Retina (tissue), 1 donor: ENCODE measurements at regions not wholly inside any gene's neighbourhood (a gene's known extent, or its start where the extent isn't known, plus 50 kb on each side); places are given as distances from the start of the nearest gene placed in this dataset.

Experiments used
- DNase-seq: peaks from one replicate; pipeline ENCODE4 v3.0.0-alpha.2; 2016

GRCh38 chr10:4475827-4476490 lies 350.0 kb upstream of the AKR1E2 start:
- no peak for DNase-seq

GRCh38 chr10:4474829-4475228 lies 351.2 kb upstream of the AKR1E2 start:
- DNase-seq, result no peak

GRCh38 chr10:4473977-4474376 lies 352.0 kb upstream of the AKR1E2 start:
- DNase-seq, result no peak

GRCh38 chr10:4472190-4472904 lies 353.7 kb upstream of the AKR1E2 start:
- DNase-seq, result no peak

GRCh38 chr10:4470231-4470835 lies 355.7 kb upstream of the AKR1E2 start:
- DNase-seq, result no peak

GRCh38 chr10:4467481-4467880 lies 358.5 kb upstream of the AKR1E2 start:
- DNase-seq, result no peak

GRCh38 chr10:4460267-4460666 lies 365.7 kb upstream of the AKR1E2 start:
- DNase-seq, result no peak

- no peak for DNase-seq
Measured at GRCh38 chr10:4459531-4459930, 366.5 kb upstream of the AKR1E2 start.

- DNase-seq, result no peak
Measured at GRCh38 chr10:4457597-4457996, 368.4 kb upstream of the AKR1E2 start.

- DNase-seq, result no peak
Measured at GRCh38 chr10:4456776-4457175, 369.2 kb upstream of the AKR1E2 start.

GRCh38 chr10:4456279-4456678 lies 369.7 kb upstream of the AKR1E2 start:
- no peak for DNase-seq

- no peak for DNase-seq
Measured at GRCh38 chr10:4453950-4454349, 372.1 kb upstream of the AKR1E2 start.

- DNase-seq, result no peak
Measured at GRCh38 chr10:4453276-4453675, 372.7 kb upstream of the AKR1E2 start.

GRCh38 chr10:4450981-4451908 lies 374.8 kb upstream of the AKR1E2 start:
- no peak for DNase-seq

- no peak for DNase-seq
Measured at GRCh38 chr10:4450169-4450568, 375.8 kb upstream of the AKR1E2 start.

- no peak for DNase-seq
Measured at GRCh38 chr10:4448030-4448429, 378.0 kb upstream of the AKR1E2 start.

GRCh38 chr10:4443419-4443818 lies 382.6 kb upstream of the AKR1E2 start:
- DNase-seq, result no peak

- no peak for DNase-seq
Measured at GRCh38 chr10:4442296-4442695, 383.7 kb upstream of the AKR1E2 start.

GRCh38 chr10:4440260-4440659 lies 385.7 kb upstream of the AKR1E2 start:
- no peak for DNase-seq

GRCh38 chr10:4437791-4438190 lies 388.2 kb upstream of the AKR1E2 start:
- DNase-seq, result no peak

GRCh38 chr10:4437061-4437460 lies 388.9 kb upstream of the AKR1E2 start:
- no peak for DNase-seq

GRCh38 chr10:4436103-4436502 lies 389.9 kb upstream of the AKR1E2 start:
- no peak for DNase-seq

- DNase-seq, result no peak
Measured at GRCh38 chr10:4434516-4435071, 391.4 kb upstream of the AKR1E2 start.
